GM18505 (cell line): ENCODE measurements at regions not wholly inside any gene's neighbourhood (a gene's known extent, or its start where the extent isn't known, plus 50 kb on each side); places are given as distances from the start of the nearest gene placed in this dataset.
"Not testable (repeated sequence)": the region's sequence is repeated elsewhere in the genome, so short reads cannot be mapped to it uniquely, and the experiment has no call there.

ENCODE experiments used
- ATAC-seq: cut with Tn5 transposase; IDR thresholded peaks from one replicate; pipeline ENCODE4 v1.9.1; 2021; ENCODE audit not compliant: unreplicated experiment
- POLR2A ChIP-seq: IDR thresholded peaks from 4 replicates; pipeline ENCODE4 v1.6.1; 2011; ENCODE audit warnings: borderline replicate concordance; ENCODE audit not compliant: insufficient read depth, insufficient read length; ENCODE audit errors: extremely low read depth

GRCh38 chr3:178117641-178118040, 418.6 kb upstream of the KCNMB2 start:
- no peak for ATAC-seq
- TF ChIP-seq POLR2A = no peak

- not testable (repeated sequence) for ATAC-seq
Observed at GRCh38 chr3:178119608-178120295, 416.5 kb upstream of the KCNMB2 start.

- no peak for ATAC-seq
Observed at GRCh38 chr3:178120367-178120766, 415.9 kb upstream of the KCNMB2 start.

GRCh38 chr3:178126686-178127085, 409.6 kb upstream of the KCNMB2 start:
- ATAC-seq = no peak
- no peak for TF ChIP-seq POLR2A

More at GRCh38 chr3:178120367-178120766, 415.9 kb upstream of the KCNMB2 start:
- no peak for TF ChIP-seq POLR2A

GRCh38 chr3:178127221-178127620, 409.0 kb upstream of the KCNMB2 start:
- ATAC-seq = no peak
- no peak for TF ChIP-seq POLR2A

GRCh38 chr3:178129109-178129508, 407.1 kb upstream of the KCNMB2 start:
- TF ChIP-seq POLR2A = no peak
- no peak for ATAC-seq

- ATAC-seq = no peak
- no peak for TF ChIP-seq POLR2A
Observed at GRCh38 chr3:178131801-178132200, 404.4 kb upstream of the KCNMB2 start.

GRCh38 chr3:178137206-178137605, 399.0 kb upstream of the KCNMB2 start:
- no peak for ATAC-seq
- TF ChIP-seq POLR2A = no peak

- ATAC-seq = no peak
- no peak for TF ChIP-seq POLR2A
Observed at GRCh38 chr3:178137831-178138230, 398.4 kb upstream of the KCNMB2 start.

- ATAC-seq = no peak
Observed at GRCh38 chr3:178139116-178139515, 397.1 kb upstream of the KCNMB2 start.

GRCh38 chr3:178140531-178141304, 395.5 kb upstream of the KCNMB2 start:
- ATAC-seq = no peak
- TF ChIP-seq POLR2A = no peak

More at GRCh38 chr3:178139116-178139515, 397.1 kb upstream of the KCNMB2 start:
- no peak for TF ChIP-seq POLR2A

GRCh38 chr3:178141305-178141684, 394.9 kb upstream of the KCNMB2 start:
- ATAC-seq = not testable (repeated sequence)

- ATAC-seq = no peak
- no peak for TF ChIP-seq POLR2A
Observed at GRCh38 chr3:178146406-178146831, 389.8 kb upstream of the KCNMB2 start.

- no peak for TF ChIP-seq POLR2A
- ATAC-seq = no peak
Observed at GRCh38 chr3:178147001-178147400, 389.2 kb upstream of the KCNMB2 start.
